NCI-H2081 (cell line): ENCODE measurements at regions not wholly inside any gene's neighbourhood (a gene's known extent, or its start where the extent isn't known, plus 50 kb on each side); places are given as distances from the start of the nearest gene placed in this dataset.
"Not testable (repeated sequence)": the region's sequence is repeated elsewhere in the genome, so short reads cannot be mapped to it uniquely, and the experiment has no call there.

Experiments
- DNase-seq, 2 experiments: peaks; one replicate each; lab custom pipeline; 2025; lab: John Stamatoyannopoulos, UW

DNA sequence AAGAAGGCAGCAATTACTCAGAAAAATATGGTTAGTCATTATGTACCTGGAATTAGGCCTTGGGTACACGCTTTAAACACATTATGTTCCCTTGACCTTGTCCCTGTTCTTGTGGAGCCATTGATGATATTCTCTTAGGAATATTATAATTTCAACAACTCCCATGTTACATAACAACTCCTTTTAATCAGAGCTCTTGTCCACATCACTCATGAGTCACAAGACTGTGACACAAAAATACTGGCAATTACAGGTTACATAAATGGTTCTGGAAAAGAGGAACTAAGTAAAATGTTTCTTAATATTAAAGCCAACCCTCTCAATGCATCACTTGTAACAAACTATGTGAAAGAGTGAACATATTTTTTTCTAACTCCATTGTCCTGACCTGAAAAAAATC, 143.8 kb upstream of the PCLO start:
- DNase-seq: no peak

DNA sequence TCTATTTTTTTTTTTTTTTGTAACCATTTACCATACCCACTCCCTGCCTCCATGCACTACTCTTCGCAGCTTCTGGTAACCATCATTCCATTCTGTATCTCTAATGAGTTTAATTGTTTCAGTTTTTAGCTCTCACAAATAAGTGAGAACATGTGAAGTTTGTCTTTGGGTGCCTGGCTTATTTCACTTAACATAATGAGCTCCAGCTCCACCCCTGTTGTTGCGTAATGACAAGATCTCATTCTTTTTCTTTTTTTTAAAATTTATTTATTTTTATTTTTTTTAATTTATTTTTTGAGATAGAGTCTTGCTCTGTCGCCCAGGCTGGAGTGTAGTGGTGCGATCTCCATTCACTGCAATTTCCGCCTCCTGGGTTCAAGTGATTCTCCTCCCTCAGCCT, 142.3 kb upstream of the PCLO start:
- no peak for DNase-seq

DNA sequence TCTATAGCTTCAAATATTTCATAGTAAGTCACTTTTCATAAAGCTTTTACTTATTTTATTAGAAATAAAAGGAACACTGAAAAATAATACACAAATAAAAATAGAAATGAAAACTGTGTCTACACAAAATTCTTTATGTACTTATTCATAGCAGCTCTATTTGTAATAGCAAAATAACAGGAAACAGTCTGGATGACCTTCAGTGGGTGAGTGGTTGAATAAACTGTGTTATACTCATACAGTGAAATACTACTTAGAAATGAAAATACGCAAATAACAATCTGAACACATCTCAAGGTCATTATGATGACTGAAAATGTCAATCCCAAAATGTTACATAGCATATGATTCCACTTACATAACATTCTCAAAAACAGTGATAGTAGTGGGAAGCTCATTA, 138.7 kb upstream of the PCLO start:
- DNase-seq: no peak

DNA sequence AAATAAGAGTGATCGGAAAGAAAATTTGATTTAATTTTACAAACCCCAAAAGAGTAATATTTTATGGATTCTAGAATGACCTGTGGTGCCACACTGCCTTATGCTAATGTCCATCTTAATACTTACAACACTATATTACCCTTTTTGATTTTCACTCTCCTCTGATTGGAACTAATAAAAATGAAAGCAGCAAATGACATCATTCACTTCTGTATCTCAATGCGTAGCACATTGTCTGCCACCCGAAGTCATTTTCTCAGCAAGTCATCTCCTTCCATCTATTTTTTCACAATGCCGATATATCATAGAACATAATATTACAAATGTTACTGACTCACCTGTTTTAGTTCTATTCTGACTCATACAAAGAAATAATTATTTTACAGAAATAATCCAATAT, 127.5 kb upstream of the PCLO start:
- DNase-seq: no peak

DNA sequence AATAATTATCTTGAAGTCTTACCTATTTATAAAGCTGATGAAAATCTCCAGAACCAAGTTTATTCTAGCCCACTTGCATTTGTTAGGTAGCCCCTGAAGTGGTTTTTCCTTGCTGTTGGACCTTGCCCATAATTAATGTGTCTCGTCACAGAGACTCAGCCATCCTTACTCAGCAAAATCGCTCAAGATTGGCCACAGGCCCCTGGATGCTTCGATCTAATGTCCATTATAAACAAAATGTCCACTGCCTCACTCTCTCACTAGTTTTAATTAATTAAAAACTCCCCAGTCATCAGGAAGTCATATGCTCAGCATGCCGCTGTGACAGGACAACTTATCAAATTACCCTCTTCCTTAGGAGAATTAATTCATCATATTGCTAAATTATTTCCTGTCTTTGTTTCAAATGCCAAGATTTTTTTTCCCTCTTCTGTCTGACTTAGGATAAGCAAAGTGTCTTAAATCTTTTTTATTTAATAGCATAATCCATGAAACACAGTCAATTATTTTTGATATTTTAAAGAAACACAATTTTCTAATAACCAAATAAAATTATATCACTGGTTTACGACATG, 126.8 kb upstream of the PCLO start:
- no peak for DNase-seq

DNA sequence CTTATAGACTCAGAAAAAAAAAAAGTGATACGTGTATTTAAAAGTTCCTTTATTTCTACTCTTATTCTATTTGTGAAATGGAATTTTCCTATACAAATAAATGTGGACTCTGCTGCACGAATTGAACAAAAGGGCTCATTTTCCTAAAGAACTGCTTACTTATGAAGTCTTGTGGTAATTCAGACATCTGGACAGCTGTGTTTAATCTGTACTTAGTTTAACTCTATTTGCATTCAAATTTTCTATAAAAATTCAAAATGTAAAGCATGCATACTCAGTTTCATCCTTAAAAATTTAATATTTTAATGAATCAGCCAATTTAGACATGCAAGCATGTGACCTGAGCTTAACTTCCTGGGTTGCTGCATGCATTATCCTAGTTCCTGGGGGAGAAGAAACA, 118.0 kb upstream of the PCLO start:
- DNase-seq: no peak

DNA sequence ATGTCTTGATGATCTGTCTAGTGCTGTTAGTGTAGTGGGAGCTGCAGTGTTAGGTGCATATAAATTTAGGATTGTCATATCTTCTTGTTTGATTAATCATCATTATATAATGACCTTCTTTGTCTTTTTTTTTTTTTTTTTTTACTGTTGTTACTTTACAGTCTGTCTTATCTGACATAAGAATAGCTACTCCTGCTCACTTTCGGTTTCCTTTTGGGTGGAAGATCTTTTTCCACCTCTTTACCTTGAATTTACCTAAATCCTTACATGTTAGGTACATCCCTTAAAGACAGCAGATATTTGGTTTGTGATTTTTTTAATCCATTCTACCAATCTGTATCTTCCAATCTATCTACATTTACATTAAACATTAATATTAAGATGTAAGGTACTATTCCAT, 113.6 kb upstream of the PCLO start:
- DNase-seq: no peak

DNA sequence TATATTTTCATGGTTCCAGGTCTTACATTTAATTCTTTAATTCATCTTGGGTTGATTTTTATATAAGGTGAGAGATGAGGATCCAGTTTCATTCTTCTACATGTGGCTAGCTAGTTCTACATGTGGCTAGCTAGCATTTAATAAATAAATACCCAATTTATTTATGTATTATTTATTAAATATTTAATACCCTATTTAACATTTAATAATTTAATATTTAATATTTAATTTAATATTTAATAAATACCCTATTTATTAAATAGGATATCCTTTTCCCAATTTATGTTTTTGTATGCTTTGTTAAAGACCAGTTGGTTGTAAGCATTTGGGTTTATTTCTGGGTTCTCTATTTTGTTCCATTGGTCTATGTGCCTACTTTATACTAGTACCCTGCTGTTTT, 111.0 kb upstream of the PCLO start:
- no peak for DNase-seq

DNA sequence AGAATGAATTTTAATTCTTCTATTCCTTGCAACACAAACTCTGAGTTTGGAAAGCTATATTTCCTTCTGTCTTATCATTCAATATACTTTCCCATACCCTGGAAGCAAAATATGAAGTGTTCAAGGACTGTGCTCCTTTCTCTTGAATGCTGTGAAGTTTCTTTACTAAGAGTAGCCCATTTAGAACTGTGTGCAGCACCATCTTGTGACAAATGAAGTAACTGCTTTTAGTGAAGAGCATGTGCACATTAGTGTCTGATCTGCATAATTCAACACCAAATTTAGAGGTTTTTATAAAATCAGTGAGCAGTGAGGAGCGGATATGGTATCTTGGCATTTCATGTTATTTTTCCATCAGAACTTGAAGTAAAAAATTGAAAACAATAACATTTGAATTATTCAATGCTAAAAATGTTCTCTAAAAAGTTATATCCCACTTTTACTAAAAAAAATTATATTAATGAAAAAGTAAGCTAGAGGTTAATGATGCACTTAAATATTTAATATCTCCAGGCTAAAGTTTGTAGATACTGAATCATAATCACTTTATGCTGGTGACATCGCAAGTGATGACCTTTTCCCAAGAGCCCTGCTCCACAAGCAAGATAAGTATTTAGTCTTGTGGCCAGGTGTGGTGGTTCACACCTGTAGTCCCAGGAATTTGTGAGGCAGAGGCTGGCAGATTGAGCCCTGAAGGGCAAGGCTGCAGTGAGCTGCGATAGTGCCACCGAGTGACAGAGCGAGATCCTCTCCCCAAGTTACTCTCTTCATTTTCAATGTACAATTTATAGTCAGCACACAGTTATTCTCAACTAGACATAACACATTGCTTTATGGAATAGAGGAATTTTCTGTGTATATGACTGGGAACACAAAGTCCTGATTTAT, 108.8 kb upstream of the PCLO start:
- peak; percentile 18 to 70 for DNase-seq

DNA sequence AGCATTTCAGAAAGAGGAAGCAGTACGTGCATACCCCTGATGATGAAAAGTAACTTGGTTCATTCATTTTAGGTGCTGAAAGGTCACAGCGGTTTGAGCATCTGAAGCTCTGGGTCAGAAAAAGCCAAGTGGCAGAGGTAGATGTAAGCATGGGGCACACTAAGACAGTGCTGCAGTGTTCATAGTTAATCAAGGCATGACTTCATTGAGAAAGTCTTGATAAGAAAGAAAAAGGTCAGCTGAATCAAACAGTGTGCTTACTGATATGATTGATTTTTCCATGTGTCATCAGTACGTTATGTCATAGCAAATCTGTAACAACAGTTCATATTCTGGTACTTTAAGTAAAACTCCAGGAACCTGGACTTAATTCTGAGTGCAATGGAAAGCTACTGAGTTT, 107.7 kb upstream of the PCLO start:
- no peak for DNase-seq

DNA sequence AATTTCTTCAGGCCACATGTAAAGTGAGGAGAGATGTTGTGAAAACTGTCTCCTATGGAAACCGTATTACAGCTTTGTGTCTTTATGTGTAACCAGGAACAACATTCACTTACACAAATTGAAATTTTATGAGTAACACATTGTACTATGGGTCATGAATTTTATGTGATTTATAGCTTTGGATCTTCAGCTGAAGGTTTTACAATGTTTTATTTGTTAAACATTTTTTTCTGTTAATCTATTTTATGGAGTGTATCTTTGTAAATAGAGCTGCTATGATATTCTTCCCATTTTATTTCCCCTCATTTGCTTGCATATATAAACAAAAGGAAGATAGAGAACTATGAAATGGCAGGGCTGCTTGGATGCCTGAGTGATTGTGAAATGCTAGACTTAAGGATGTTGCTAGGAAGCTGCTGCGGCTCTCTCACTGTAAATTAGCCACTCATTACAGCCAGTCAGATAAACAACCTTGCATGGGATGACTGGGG, 104.5 kb upstream of the PCLO start:
- DNase-seq: peak; percentile 48 to 78

DNA sequence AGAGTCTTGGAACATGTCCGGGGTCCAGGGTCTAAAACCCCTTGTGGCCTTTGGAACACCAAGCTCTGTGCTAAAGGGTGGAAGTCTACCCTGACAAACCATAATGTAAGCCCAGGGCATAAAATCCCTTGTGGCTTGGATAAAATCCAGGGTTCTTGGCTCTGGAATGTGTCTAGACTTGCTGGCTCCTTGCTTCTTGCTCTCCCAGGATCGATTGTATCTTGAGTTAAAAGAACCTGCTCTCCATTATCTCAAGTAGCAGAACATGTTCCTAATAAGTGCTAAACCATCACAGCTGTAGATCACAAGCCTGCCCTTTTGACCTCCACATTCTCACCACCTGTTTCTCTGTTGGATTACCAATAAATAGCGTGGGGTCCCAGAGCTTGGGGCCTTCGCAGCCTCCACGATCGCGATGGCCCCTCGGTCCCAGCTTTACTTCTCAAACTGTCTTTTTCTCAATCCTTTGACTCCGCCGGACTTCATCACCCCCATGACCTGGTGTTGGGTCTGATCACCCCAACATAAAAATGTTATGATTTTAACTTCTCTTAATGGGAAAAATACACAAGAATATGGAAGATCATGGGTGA, 100.9 kb upstream of the PCLO start:
- not testable (repeated sequence) for DNase-seq

DNA sequence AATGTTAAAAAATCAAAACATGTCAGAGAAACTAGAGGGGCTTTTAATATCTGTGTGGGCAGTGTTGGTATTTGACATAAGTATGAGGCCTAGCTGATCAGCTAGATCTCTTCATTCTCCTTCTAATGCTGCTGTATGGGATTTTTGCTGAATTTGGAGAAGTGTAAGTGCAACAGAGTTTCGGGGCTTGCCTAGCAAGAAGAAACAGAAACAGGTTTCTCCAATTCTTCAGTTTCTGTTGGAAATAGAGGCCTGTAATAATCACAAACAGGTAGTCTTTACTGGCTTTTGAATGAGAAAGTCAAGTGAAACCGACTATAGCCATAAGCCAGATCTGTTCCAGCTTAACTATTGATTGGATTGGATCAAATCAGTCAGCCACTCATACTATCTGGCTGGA, 96.4 kb upstream of the PCLO start:
- no peak for DNase-seq

DNA sequence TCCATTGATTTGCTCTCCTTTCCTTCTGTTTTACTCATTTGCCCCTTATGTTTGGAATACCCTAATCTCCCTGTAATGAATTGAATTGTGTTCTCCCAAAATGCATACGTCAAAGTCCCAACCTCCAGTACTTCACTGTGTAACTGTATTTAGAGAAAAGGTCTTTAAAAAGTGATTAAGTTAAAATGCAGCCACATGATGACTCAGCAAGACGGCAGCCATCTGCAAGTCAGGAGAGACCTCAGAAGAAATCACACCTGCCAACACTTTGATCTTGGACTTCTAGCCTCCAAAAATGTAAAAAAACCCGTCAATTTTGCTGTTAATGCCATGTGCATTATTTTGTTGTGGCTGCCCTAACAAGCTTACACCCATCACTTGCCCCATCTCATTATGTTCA, 85.3 kb upstream of the PCLO start:
- no peak for DNase-seq

DNA sequence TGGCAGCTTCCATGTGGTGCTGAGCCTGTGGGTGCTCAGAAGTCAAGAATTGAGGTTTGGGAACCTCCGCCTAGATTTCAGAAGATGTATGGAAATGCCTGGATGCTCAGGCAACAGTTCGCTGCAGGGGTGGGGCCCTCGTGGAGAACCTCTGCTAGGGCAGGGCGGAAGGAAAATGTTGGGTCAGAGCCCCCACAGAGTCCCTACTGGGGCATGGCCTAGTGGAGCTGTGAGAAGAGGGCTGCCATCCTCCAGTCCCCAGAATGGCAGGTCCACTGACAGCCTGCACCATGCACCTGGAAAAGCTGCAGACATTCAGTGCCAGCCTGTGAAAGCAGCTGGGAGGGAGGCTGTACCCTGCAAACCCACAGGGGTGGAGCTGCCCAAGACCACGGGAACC, 56.5 kb upstream of the PCLO start:
- not testable (repeated sequence) for DNase-seq

DNA sequence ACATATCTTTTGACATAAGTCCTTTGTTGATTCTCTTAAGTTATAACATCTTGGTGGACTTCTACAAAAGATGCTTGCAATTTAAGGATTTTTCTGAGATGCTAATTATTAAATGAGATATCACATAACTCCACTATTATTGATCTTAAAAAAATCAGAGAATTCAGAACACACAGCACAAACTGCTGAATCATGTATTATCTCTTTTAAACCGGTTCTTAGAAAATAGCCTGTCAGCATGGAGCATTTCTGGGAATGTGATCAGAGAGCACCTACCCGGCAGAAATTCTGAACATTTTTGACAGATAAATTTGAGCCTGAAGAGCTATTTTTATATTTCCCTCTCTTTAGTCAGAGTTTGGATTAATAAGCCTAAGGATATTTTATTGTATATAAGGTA, 50.2 kb upstream of the PCLO start:
- DNase-seq: no peak
